CD14-positive monocyte (primary cell): ENCODE measurements at regions not wholly inside any gene's neighbourhood (a gene's known extent, or its start where the extent isn't known, plus 50 kb on each side); places are given as distances from the start of the nearest gene placed in this dataset.

Experiments used
- DNase-seq, 3 donors: peaks; one replicate each; pipeline ENCODE4 v3.0.0-alpha.2; 2011 to 2022
- H2AFZ ChIP-seq: 2 replicates; pipeline ENCODE4 v1.6.0; 2012; ENCODE audit warnings: mild to moderate bottlenecking, low read depth, low read length, inconsistent platforms; ENCODE audit not compliant: insufficient read depth, poor library complexity, severe bottlenecking
- H3K27ac ChIP-seq, 2 donors: 1 replicate in 1 of 2; 2 replicates in 1 of 2; pipeline ENCODE4 v1.5.1; 2012 to 2013; ENCODE audit warnings: low read length in 2 of 2, control low read depth in 1 of 2, inconsistent platforms in 1 of 2, low read depth in 1 of 2, mild to moderate bottlenecking in 1 of 2
- H3K27me3 ChIP-seq, 2 donors: one replicate each; pipeline versions ENCODE4 v1.6.0 to v1.6.1; 2011 to 2013; ENCODE audit warnings: low read length in 2 of 2; ENCODE audit not compliant: control insufficient read depth in 2 of 2, insufficient read depth in 2 of 2
- H3K36me3 ChIP-seq, 2 donors: replicated peaks in 1 of 2; 1 replicate in 1 of 2; 2 replicates in 1 of 2; pipeline versions ENCODE4 v1.5.1 to v1.6.1; 2012 to 2013; ENCODE audit warnings: low read length in 2 of 2, control low read depth in 1 of 2, inconsistent platforms in 1 of 2, mild to moderate bottlenecking in 1 of 2; ENCODE audit not compliant: insufficient read depth in 2 of 2, control insufficient read depth in 1 of 2
- H3K4me1 ChIP-seq, 2 donors: 1 replicate in 1 of 2; 2 replicates in 1 of 2; pipeline versions ENCODE4 v1.5.1 to v1.6.1; 2012 to 2013; ENCODE audit warnings: low read length in 2 of 2, control low read depth in 1 of 2, inconsistent platforms in 1 of 2, mild to moderate bottlenecking in 1 of 2, moderate library complexity in 1 of 2; ENCODE audit not compliant: insufficient read depth in 2 of 2, control insufficient read depth in 1 of 2
- H3K4me2 ChIP-seq: replicated peaks from 2 replicates; pipeline ENCODE3; 2012; ENCODE audit warnings: low read length, moderate library complexity, mild to moderate bottlenecking; ENCODE audit not compliant: poor library complexity, severe bottlenecking; ENCODE audit errors: extremely low read depth
- H3K4me3 ChIP-seq, 3 experiments: fragments of 200-600 bp in 1 of 3; sonication (generic) in 1 of 3; replicated peaks in 1 of 3; 1 replicate in 2 of 3; 2 replicates in 1 of 3; pipeline ENCODE4 v1.5.1; 2011 to 2013; ENCODE audit warnings: low read length in 3 of 3, mild to moderate bottlenecking in 3 of 3, control low read depth in 2 of 3, low read depth in 2 of 3, inconsistent platforms in 1 of 3, moderate library complexity in 1 of 3
- H3K79me2 ChIP-seq: 2 replicates; pipeline ENCODE4 v1.6.0; 2012; ENCODE audit warnings: mild to moderate bottlenecking, control low read depth, inconsistent platforms, low read length, moderate library complexity; ENCODE audit not compliant: insufficient read depth
- H3K9ac ChIP-seq: 2 replicates; pipeline ENCODE4 v1.6.0; 2017; ENCODE audit warnings: low read length, mild to moderate bottlenecking; ENCODE audit not compliant: insufficient read depth, poor library complexity, severe bottlenecking
- H3K9me3 ChIP-seq, 2 donors: replicated peaks in 1 of 2; 1 replicate in 1 of 2; 2 replicates in 1 of 2; pipeline versions ENCODE4 v1.5.1 to v1.6.1; 2012 to 2013; ENCODE audit warnings: low read length in 2 of 2, control low read depth in 1 of 2; ENCODE audit not compliant: control insufficient read depth in 1 of 2, insufficient read depth in 1 of 2
- H4K20me1 ChIP-seq: 2 replicates; pipeline ENCODE4 v1.6.0; 2012; ENCODE audit warnings: mild to moderate bottlenecking, low read length, control low read depth, moderate library complexity; ENCODE audit not compliant: insufficient read depth
- H3K27ac Mint-ChIP-seq, 7 donors: one replicate each; pipeline ENCODE4 v1.8.0; 2020; ENCODE audit warnings: mild to moderate bottlenecking in 7 of 7, mixed read lengths in 7 of 7, moderate library complexity in 6 of 7, inconsistent platforms in 2 of 7
- H3K27me3 Mint-ChIP-seq, 3 donors: one replicate each; pipeline ENCODE4 v1.8.0; 2021 to 2022; ENCODE audit warnings: low read depth in 3 of 3, mild to moderate bottlenecking in 3 of 3, mixed read lengths in 3 of 3, moderate library complexity in 3 of 3, inconsistent platforms in 1 of 3
- H3K36me3 Mint-ChIP-seq, 2 donors: one replicate each; pipeline ENCODE4 v1.8.0; 2020; ENCODE audit warnings: mixed read lengths in 2 of 2, inconsistent platforms in 1 of 2, mild to moderate bottlenecking in 1 of 2
- H3K4me1 Mint-ChIP-seq: one replicate; pipeline ENCODE4 v1.8.0; 2020; ENCODE audit warnings: mild to moderate bottlenecking, mixed read lengths
- H3K4me3 Mint-ChIP-seq, 2 donors: one replicate each; pipeline ENCODE4 v1.8.0; 2020; ENCODE audit warnings: mild to moderate bottlenecking in 2 of 2, mixed read lengths in 2 of 2, moderate library complexity in 1 of 2
- H3K9me3 Mint-ChIP-seq, 7 donors: one replicate each; pipeline ENCODE4 v1.8.0; 2020 to 2022; ENCODE audit warnings: mixed read lengths in 7 of 7, mild to moderate bottlenecking in 6 of 7, moderate library complexity in 6 of 7, inconsistent platforms in 2 of 7
- CTCF ChIP-seq: fragments of 200-600 bp; IDR thresholded peaks from one replicate; pipeline ENCODE4 v1.8.0; 2022; ENCODE audit warnings: antibody characterized with exemption, mild to moderate bottlenecking
- WGBS: methylation state at CpG from one replicate; pipeline ENCODE4 v1.1.5; 2013; ENCODE audit warnings: missing lambda C conversion rate; ENCODE audit not compliant: insufficient coverage; 5-methylcytosine and 5-hydroxymethylcytosine counted together
- intact Hi-C, 2 donors: fragments of 100-400 bp; cut with micrococcal nuclease; formaldehyde crosslinking; loops; one replicate each; pipeline versions ENCODE4 v1.15.0 to v1.15.1; 2023

GRCh38 chr5:89086390-89087086 lies 203.6 kb upstream of the MEF2C start:
- intact Hi-C loops: no loop called here
- Histone ChIP-seq H3K4me2 (no peak overlapping the region), H2AFZ (no peak overlapping the region), H3K9me3 (no peaks in the 10 kb centered on the region), H3K4me1 (no peaks in the 10 kb centered on the region), H3K4me3 (no peak overlapping the region), H3K27ac (no peak overlapping the region), H3K27me3 (no peaks in the 10 kb centered on the region), H3K79me2 (no peaks in the 10 kb centered on the region), H3K36me3 (no peaks in the 10 kb centered on the region), H4K20me1 (no peaks in the 10 kb centered on the region), H3K9ac (no peak overlapping the region)
- Mint-ChIP-seq H3K4me3 (no peak overlapping the region), H3K36me3 (no peaks in the 10 kb centered on the region), H3K27ac (no peak overlapping the region), H3K4me1 (no peaks in the 10 kb centered on the region), H3K27me3 (no peaks in the 10 kb centered on the region), H3K9me3 (peaks cover 0 to 4% (median 0%) of the 10 kb centered on the region in 7 donors)
- DNase-seq: no peak
- no peak for TF ChIP-seq CTCF
- no CpG with 5 or more reads among the region's 5 CpGs for WGBS

GRCh38 chr5:89083791-89084190 lies 200.8 kb upstream of the MEF2C start:
- no peak for DNase-seq
- no peak overlapping the region for H3K9ac ChIP-seq
- no peak overlapping the region for H3K4me3 ChIP-seq
- H4K20me1 ChIP-seq: no peaks in the 10 kb centered on the region
- no peak overlapping the region for H3K27ac Mint-ChIP-seq
- no peak overlapping the region for H3K4me3 Mint-ChIP-seq
- no peaks in the 10 kb centered on the region for H3K9me3 ChIP-seq
- WGBS: no CpG with 5 or more reads among the region's 1 CpG
- H3K79me2 ChIP-seq: no peaks in the 10 kb centered on the region
- no peaks in the 10 kb centered on the region for H3K36me3 Mint-ChIP-seq
- no peak overlapping the region for H3K4me2 ChIP-seq
- no peaks in the 10 kb centered on the region for H3K27me3 Mint-ChIP-seq
- H3K9me3 Mint-ChIP-seq: peaks cover 0 to 4% (median 0%) of the 10 kb centered on the region in 7 donors
- no peaks in the 10 kb centered on the region for H3K4me1 ChIP-seq
- no peak for TF ChIP-seq CTCF
- no peak overlapping the region for H2AFZ ChIP-seq
- intact Hi-C loops: no loop called here
- H3K36me3 ChIP-seq: no peaks in the 10 kb centered on the region
- H3K4me1 Mint-ChIP-seq: no peaks in the 10 kb centered on the region
- no peak overlapping the region for H3K27ac ChIP-seq
- H3K27me3 ChIP-seq: no peaks in the 10 kb centered on the region
